GM21717 (cell line): ENCODE measurements at regions not wholly inside any gene's neighbourhood (a gene's known extent, or its start where the extent isn't known, plus 50 kb on each side); places are given as distances from the start of the nearest gene placed in this dataset.
"Not testable (repeated sequence)": the region's sequence is repeated elsewhere in the genome, so short reads cannot be mapped to it uniquely, and the experiment has no call there.

Experiments used
- ATAC-seq: cut with Tn5 transposase; IDR thresholded peaks from one replicate; pipeline ENCODE4 v1.9.1; 2021; ENCODE audit warnings: mild to moderate bottlenecking, moderate library complexity; ENCODE audit not compliant: unreplicated experiment

DNA sequence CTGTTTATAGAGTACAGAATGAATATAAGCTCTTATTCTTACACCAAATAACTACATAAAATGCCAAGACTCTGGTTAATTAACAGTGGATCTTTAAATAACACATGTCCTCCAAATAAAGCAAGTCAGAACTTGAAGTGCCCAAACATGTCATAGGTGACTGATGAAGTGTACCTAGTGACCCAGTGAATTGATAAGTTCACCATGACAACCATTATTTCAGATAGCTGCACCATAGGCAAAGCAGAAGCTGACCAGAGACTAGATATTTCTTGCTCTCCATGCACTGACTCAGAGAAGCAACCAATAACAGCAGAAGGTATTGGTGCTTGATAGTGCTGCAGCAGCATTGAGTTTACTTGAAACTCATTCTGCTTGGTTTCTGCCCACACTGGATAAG, 192.1 kb downstream of the DUSP10 start:
- ATAC-seq = no peak

GRCh38 chr1:221552792-221553191, 189.1 kb downstream of the DUSP10 start:
- ATAC-seq = not testable (repeated sequence)

- no peak for ATAC-seq
Measured at GRCh38 chr1:221555689-221556433, 186.0 kb downstream of the DUSP10 start.

DNA sequence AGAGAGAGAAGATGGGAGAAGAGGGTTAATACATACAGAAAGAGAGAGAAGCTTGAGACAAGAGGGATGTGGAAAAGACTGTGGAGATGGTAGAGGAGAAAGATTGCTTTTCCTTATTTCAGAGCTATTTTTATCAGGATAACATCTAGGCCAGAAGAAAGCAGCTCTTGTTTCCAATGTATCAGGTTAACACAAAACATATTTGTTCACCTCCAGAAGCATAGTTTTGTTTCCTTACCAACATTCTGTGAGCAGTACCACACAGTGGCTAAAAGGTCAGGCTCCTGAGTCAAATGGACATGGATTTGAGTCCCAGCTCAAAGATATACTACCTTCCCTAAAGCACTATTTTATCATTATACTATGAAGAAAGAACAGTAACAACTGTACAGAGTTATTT, 185.5 kb downstream of the DUSP10 start:
- no peak for ATAC-seq

GRCh38 chr1:221557013-221557412, 184.9 kb downstream of the DUSP10 start:
- no peak for ATAC-seq

DNA sequence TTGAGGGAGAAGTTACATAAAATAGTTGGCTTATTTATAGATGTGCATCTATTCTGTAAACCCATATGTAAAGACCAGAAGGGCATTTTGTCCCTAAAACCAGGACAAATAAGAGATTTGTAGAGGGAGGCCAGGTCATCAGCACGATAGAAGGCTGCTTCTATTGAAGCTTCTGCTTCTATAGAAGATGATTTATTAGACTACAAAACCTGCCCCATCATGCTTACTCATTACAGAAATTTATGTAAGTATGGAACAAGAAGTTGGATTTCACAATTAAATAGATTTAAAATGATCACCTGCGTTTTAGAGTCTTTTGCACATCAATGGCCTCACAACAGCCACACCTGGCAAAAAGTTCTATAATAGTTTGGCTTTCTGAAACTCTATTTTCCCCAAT, 183.5 kb downstream of the DUSP10 start:
- no peak for ATAC-seq

DNA sequence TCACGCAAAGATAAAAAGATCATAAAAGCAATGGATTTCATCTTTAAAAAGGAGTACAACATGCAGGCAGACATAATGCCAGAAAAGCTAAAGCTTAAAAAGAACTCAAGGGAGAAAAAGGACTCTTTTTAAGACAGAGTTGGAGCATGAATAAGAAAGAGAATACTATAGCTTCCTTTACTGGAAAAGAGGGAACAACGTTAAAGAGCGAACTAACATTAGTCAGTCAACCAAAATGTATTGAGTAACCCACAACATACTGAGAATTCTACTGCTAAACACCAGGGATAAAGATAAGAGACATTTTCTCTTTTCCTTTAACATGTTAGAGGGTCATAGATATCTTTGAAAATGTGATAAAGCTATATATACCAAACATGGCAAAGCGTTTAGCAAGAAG, 182.0 kb downstream of the DUSP10 start:
- ATAC-seq = no peak

DNA sequence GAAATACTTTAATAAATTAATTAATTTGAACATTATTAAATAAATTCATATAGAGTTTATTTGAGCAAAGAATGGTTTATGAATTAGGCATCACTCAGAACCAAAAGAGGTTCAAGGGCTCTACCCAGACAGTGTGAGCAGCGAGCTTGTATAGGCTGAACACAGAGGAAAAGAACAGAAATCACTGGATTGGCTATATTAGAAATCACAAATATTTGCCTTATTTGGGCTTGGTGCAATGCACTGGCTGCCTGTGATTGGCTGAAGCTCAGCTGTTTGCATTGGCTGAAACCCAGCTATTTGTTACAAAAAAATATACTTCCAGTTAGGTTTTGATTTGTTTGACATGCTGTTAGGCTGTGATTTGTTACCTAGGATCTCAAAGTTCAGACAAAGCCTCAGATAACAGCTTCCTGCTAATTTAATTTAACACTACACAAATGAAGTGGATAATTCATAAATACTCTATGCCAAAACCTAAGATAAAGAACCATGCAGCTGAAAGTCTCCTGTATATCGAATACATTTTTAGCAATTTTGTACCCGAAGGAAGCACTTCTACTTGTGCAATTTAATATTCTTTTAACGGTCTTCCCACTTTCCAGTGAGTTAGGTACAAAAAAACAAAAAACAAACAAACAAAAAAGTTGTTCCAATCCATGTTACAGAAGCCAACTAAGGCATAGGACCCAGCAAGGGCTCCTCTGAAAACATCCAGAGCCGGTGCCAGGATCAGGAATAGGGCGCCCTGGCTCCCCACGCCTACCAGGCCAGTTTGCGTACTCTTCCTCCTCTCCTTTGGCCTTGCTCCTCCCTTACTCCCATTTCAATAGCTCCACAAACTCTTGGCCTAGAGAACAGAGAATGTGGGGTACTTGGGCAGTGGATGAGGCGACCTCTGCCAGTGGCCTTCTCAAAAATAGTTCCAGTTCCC, 179.1 kb downstream of the DUSP10 start:
- ATAC-seq = no peak

GRCh38 chr1:221563476-221563921, 178.4 kb downstream of the DUSP10 start:
- ATAC-seq = no peak

- no peak for ATAC-seq
Measured at GRCh38 chr1:221564891-221565290, 177.0 kb downstream of the DUSP10 start.

DNA sequence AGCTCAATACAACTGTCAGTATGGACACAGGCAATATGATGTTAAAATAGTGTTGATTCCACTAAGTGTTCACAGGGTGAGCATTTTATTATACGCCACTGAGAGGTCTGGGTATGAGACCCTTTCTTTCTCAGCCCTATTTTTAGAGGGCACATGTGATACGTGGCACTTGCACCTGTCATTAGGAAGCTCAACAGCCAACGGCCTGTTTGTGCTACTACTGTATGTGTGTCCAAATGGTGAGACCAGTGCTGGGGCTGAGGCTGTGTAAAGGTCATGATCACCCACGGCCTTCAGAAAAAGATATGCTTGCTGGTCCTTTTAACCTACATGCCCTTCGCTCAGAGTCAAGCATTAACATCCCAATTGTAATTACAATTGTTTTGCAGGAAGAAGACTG, 176.2 kb downstream of the DUSP10 start:
- no peak for ATAC-seq

- ATAC-seq = no peak
Measured at GRCh38 chr1:221567859-221568507, 173.9 kb downstream of the DUSP10 start.

GRCh38 chr1:221573756-221574155, 168.1 kb downstream of the DUSP10 start:
- no peak for ATAC-seq

DNA sequence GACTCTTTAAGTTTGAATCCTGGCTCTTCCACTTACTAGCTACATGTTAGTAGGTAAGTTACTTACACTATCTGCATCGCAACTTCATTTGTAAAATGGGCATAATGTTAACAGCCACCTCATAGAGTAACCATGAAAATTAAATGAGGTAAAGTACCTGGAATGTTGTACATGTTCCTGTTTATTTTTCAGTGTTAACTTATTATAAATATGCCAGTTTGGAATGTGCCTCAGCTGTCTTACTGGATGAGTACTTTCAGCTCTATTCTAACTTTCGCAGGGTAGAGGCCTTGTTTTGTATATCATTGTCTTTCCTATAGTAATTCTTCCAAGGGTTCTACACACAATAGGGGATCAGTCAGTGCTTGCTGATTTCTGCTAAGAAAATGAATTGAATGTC, 167.4 kb downstream of the DUSP10 start:
- no peak for ATAC-seq

DNA sequence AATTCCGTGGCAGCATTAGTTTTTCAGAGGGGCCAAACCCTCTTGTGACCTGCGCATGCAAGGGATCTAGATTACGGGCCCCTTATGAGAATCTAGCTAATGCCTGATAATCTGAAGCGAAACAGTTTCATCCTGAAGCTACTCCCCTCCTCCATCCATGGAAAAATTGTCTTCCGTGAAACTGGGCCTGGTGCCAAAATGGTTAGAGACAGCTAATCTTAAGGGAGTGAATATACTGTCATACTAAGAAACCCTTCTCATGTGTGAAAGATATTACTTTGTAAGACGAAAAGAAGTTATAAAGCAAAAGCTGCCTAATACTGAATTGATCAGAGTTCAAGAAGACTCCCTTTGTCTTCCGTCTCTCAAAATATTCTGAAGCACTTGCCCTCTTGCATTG, 166.3 kb downstream of the DUSP10 start:
- ATAC-seq = no peak

GRCh38 chr1:221576268-221576667, 165.6 kb downstream of the DUSP10 start:
- no peak for ATAC-seq

DNA sequence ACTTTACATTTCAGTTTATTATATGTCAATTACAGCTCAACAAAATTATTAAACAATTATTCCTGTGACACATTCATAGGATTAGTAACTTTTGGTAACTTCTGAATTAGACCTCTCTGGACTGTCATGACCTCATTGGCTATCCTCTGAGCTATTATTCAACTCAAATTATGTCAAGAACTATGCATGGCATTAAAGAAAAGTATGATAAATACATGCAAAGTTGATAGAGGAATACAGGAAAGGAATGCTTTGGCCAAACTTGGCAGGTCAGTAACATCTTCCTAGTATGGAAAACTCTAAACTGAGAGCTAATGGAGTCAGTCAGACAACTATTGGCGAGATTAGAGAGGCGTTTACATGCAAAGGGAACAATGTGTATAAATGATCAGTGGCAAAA, 158.4 kb downstream of the DUSP10 start:
- no peak for ATAC-seq

- ATAC-seq = not testable (repeated sequence)
Measured at GRCh38 chr1:221587013-221587412, 154.9 kb downstream of the DUSP10 start.

GRCh38 chr1:221591250-221591649, 150.6 kb downstream of the DUSP10 start:
- not testable (repeated sequence) for ATAC-seq

GRCh38 chr1:221594576-221594975, 147.3 kb downstream of the DUSP10 start:
- no peak for ATAC-seq

DNA sequence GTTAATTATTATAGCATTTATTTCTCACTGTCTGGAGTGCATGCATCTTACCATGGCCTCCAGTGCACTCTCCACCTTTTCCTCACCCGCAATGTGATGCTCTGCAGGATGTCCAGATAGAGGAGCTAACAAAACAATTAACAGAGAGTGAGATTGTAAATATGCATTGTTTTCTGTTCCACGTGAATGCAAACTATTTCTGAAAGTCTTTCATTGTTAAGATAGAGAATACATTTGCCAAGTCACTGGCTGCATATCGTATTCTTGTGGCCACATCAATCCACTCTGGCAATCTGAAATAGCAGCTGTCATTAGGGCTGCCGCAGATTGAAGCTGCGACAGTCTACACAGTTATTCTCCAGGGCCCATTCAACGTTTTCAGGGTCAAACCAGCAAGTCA, 143.8 kb downstream of the DUSP10 start:
- ATAC-seq = no peak
